NT2/D1 (cell line): ENCODE measurements at regions not wholly inside any gene's neighbourhood (a gene's known extent, or its start where the extent isn't known, plus 50 kb on each side); places are given as distances from the start of the nearest gene placed in this dataset.

Experiments
- DNase-seq: peaks from one replicate; pipeline ENCODE4 v3.0.0-alpha.2; 2011; ENCODE audit warnings: low read depth, low spot score
- H3K27me3 ChIP-seq: 2 replicates; pipeline ENCODE4 v1.6.0; 2011; ENCODE audit warnings: mild to moderate bottlenecking; ENCODE audit not compliant: insufficient read length, insufficient read depth
- H3K36me3 ChIP-seq: 2 replicates; pipeline ENCODE4 v1.6.1; 2011; ENCODE audit warnings: mild to moderate bottlenecking, low read length, mixed read lengths; ENCODE audit not compliant: insufficient read depth, insufficient read length
- H3K4me1 ChIP-seq: 2 replicates; pipeline ENCODE4 v1.5.1; 2011; ENCODE audit not compliant: insufficient read depth, insufficient read length
- H3K4me3 ChIP-seq: 2 replicates; pipeline ENCODE4 v1.5.1; 2011; ENCODE audit warnings: low read depth; ENCODE audit not compliant: insufficient read length
- H3K9ac ChIP-seq: 2 replicates; pipeline ENCODE4 v1.6.0; 2011; ENCODE audit warnings: low read depth; ENCODE audit not compliant: insufficient read length
- H3K9me3 ChIP-seq: 2 replicates; pipeline ENCODE4 v1.5.1; 2011; ENCODE audit warnings: mild to moderate bottlenecking, low read length; ENCODE audit not compliant: insufficient read depth
- SUZ12 ChIP-seq: IDR thresholded peaks from 2 replicates; pipeline ENCODE4 v1.6.1; 2011; ENCODE audit not compliant: insufficient read length, insufficient read depth; ENCODE audit errors: extremely low read depth
- YY1 ChIP-seq: IDR thresholded peaks from 2 replicates; pipeline ENCODE4 v1.6.1; 2011; ENCODE audit not compliant: insufficient read length, insufficient read depth
- ZNF274 ChIP-seq: IDR thresholded peaks from 2 replicates; pipeline ENCODE4 v1.6.1; 2011; ENCODE audit warnings: mild to moderate bottlenecking, low read depth, low read length

GRCh38 chr5:158392753-158393152 lies 533.8 kb upstream of the CLINT1 start:
- Histone ChIP-seq H3K27me3 (no peaks in the 10 kb centered on the region), H3K36me3 (no peaks in the 10 kb centered on the region), H3K9me3 (no peaks in the 10 kb centered on the region), H3K4me1 (no peaks in the 10 kb centered on the region), H3K4me3 (no peak overlapping the region), H3K9ac (no peak overlapping the region)
- DNase-seq = no peak
- TF ChIP-seq ZNF274 = no peak
- TF ChIP-seq YY1 = no peak
- no peak for TF ChIP-seq SUZ12

- Histone ChIP-seq H3K4me3 (no peak overlapping the region), H3K9me3 (no peaks in the 10 kb centered on the region), H3K9ac (no peak overlapping the region), H3K36me3 (no peaks in the 10 kb centered on the region), H3K27me3 (no peaks in the 10 kb centered on the region), H3K4me1 (no peaks in the 10 kb centered on the region)
- no peak for DNase-seq
- TF ChIP-seq SUZ12 = no peak
- TF ChIP-seq YY1 = no peak
- TF ChIP-seq ZNF274 = no peak
These were observed 531.6 kb upstream of the CLINT1 start for GRCh38 chr5:158390577-158390976.

- Histone ChIP-seq H3K9ac (no peak overlapping the region), H3K4me3 (no peak overlapping the region), H3K9me3 (no peaks in the 10 kb centered on the region), H3K27me3 (no peaks in the 10 kb centered on the region), H3K36me3 (no peaks in the 10 kb centered on the region), H3K4me1 (no peaks in the 10 kb centered on the region)
- no peak for DNase-seq
- TF ChIP-seq ZNF274 = no peak
- TF ChIP-seq YY1 = no peak
- TF ChIP-seq SUZ12 = no peak
These were observed 530.8 kb upstream of the CLINT1 start for GRCh38 chr5:158389786-158390185.

DNA sequence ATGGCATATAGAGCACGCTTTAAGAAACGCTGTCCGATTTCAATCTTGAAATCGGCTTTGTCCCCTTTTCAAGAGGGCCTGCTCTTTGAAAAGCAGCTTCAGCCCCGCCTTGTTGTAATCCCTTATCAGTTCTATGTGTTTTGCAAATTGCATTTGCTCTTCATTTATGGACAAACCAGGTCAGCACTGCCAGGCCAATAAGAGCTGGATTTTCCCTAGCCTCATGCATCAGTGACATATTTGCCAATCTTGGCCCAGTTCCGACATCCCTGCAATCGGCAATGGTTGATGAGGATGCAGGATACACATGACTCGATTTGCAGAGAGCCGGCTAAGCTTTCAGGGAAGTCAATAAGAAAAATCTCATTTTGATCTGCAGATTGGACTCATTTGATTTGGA lies 529.1 kb upstream of the CLINT1 start:
- H3K9me3 ChIP-seq = no peaks in the 10 kb centered on the region
- no peaks in the 10 kb centered on the region for H3K4me1 ChIP-seq
- H3K36me3 ChIP-seq = no peaks in the 10 kb centered on the region
- no peak overlapping the region for H3K4me3 ChIP-seq
- TF ChIP-seq SUZ12 = no peak
- no peak for DNase-seq
- no peak overlapping the region for H3K9ac ChIP-seq
- no peaks in the 10 kb centered on the region for H3K27me3 ChIP-seq

GRCh38 chr5:158387499-158387898 lies 528.6 kb upstream of the CLINT1 start:
- no peaks in the 10 kb centered on the region for H3K4me1 ChIP-seq
- H3K9ac ChIP-seq = no peak overlapping the region
- H3K27me3 ChIP-seq = no peaks in the 10 kb centered on the region
- no peaks in the 10 kb centered on the region for H3K36me3 ChIP-seq
- H3K9me3 ChIP-seq = no peaks in the 10 kb centered on the region
- H3K4me3 ChIP-seq = no peak overlapping the region
- DNase-seq = no peak
- TF ChIP-seq SUZ12 (no peak), YY1 (no peak), ZNF274 (no peak)

GRCh38 chr5:158385982-158386381 lies 527.0 kb upstream of the CLINT1 start:
- no peaks in the 10 kb centered on the region for H3K36me3 ChIP-seq
- no peak for DNase-seq
- H3K9ac ChIP-seq = no peak overlapping the region
- H3K4me3 ChIP-seq = no peak overlapping the region
- no peaks in the 10 kb centered on the region for H3K9me3 ChIP-seq
- no peak for TF ChIP-seq SUZ12
- no peak for TF ChIP-seq YY1
- TF ChIP-seq ZNF274 = no peak
- H3K4me1 ChIP-seq = no peaks in the 10 kb centered on the region
- no peaks in the 10 kb centered on the region for H3K27me3 ChIP-seq

DNA sequence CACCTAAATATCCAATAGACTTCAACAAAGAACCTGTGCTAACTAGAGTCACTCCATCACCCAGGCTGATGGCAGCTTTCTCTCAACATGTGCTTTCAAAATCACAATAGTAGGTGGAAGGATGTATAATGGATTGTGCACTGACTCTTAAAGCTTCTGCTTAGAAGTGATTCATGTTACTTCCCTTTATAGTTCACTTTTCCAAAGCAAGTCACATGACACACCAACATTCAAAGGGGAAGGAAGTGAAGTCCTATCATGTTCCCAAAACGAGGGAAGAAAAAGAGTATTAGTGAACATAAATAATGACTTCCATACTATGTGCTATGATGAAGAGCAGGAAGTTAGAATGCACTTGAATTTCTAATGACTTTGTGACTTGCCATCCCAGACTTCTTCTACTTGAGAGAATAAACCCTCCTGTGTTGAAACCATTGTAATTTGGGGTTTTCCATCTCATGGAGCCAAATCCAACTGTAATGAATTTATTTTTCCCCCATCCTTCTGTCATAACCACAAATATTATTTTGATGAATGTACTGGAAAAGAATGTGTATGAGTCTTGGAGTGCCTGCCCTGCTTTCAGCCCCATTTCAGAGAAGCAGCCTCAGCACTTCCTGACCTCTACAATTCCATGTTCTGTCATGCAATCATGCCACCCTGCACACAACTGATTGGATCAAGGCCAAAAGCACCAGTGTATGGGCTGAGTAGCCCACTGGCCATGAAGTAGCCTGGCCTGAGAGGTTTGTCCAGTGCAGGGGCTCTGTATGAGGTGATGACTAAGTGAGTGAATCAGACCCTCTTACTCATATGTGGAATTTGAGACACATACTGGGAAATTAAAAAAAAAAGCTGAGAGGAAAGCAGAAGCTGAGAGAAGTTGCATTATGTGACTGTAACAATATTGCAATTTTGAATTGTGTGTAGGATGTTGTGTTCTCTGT lies 525.9 kb upstream of the CLINT1 start:
- Histone ChIP-seq H3K36me3 (no peaks in the 10 kb centered on the region), H3K27me3 (no peaks in the 10 kb centered on the region), H3K9me3 (no peaks in the 10 kb centered on the region), H3K4me1 (no peaks in the 10 kb centered on the region), H3K9ac (no peak overlapping the region), H3K4me3 (no peak overlapping the region)
- DNase-seq = no peak
- TF ChIP-seq SUZ12 (no peak), YY1 (no peak), ZNF274 (no peak)

DNA sequence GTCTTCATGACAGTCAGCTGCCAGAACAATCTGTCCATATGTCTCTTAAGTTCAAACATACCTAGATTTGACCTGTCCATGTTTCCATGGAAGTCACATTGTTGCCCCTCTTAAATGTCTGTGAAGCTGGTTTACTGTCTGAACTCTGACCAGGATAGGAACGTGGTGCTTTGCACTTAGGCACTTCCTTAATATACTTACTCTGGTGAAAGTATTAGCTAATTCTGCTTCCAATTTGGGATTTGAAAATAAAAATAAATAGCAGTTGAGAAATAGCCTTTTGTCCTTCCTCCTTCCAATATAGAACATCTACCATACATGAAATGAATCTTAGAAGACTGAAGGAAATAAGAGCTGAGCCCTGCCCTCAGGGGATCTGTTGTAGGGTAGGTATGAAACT lies 524.5 kb upstream of the CLINT1 start:
- DNase-seq = no peak
- no peaks in the 10 kb centered on the region for H3K27me3 ChIP-seq
- no peaks in the 10 kb centered on the region for H3K36me3 ChIP-seq
- no peak overlapping the region for H3K9ac ChIP-seq
- no peak overlapping the region for H3K4me3 ChIP-seq
- no peaks in the 10 kb centered on the region for H3K9me3 ChIP-seq
- H3K4me1 ChIP-seq = no peaks in the 10 kb centered on the region
- TF ChIP-seq YY1 (no peak), SUZ12 (no peak), ZNF274 (no peak)
